ENCODE measurements at regions not wholly inside any gene's neighbourhood (a gene's known extent, or its start where the extent isn't known, plus 50 kb on each side); places are given as distances from the start of the nearest gene placed in this dataset.

DNA sequence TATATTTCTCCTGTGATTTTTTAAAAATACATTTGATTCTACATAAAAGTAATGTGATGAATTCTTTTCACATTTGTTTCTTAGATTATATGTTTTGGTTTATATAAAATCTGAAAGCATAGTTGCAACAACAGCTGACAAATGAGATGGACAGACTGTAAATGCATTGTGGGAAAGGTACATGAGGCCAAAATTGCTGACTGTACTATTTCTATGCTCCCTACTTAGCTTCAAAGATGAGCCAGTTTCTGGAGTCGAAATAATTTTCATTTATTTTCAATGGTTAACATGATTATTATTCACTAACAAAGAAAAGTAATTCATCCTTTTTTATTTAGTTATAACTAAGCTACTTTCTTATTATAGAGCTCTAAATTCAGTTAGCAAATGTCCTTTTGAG is 441.3 kb upstream of the CCNG1 start:
- no peak overlapping the region for H3K4me3 ChIP-seq (ENCODE audit: low read depth, low read length)
- no peak for DNase-seq (ENCODE audit: low read depth)
- TF ChIP-seq, protein P1, sequence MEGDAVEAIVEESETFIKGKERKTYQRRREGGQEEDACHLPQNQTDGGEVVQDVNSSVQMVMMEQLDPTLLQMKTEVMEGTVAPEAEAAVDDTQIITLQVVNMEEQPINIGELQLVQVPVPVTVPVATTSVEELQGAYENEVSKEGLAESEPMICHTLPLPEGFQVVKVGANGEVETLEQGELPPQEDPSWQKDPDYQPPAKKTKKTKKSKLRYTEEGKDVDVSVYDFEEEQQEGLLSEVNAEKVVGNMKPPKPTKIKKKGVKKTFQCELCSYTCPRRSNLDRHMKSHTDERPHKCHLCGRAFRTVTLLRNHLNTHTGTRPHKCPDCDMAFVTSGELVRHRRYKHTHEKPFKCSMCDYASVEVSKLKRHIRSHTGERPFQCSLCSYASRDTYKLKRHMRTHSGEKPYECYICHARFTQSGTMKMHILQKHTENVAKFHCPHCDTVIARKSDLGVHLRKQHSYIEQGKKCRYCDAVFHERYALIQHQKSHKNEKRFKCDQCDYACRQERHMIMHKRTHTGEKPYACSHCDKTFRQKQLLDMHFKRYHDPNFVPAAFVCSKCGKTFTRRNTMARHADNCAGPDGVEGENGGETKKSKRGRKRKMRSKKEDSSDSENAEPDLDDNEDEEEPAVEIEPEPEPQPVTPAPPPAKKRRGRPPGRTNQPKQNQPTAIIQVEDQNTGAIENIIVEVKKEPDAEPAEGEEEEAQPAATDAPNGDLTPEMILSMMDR (conservative IDR thresholded peaks at IDR 0.05; ENCODE audit: low read depth, low read length), result no peak

GRCh38 chr5:163005949-163006348 is 431.4 kb upstream of the CCNG1 start:
- no peak overlapping the region for H3K4me3 ChIP-seq (ENCODE audit: low read depth, low read length)
- TF ChIP-seq, protein P1 (conservative IDR thresholded peaks at IDR 0.05; ENCODE audit: low read depth, low read length), result no peak
- no peak for DNase-seq (ENCODE audit: low read depth)

DNA sequence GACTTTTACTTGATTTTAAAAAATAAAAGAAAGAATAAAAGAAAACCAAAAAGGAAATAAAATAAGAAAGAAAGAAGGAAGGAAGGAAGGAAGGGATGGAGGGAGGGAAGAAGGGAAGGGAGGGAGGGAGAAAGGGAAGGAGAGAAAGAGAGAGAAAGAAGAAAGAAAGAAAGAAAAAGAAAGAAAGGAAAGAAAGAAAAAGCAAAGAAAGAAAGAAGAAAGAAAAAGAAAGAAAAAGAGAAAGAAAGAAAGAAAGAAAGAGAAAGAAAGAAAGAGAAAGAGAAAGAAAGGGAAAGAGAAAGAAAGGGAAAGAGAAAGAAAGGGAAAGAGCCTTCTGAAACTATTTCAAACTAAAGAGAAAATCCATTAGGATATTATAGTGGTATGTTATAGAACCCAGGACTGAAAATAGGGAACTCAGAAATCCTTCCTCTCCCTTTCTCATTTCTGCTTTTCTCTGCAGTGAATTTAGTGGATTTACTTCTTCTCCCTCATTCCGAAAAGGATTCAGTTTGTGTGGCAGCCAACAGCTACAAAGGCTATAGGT is 414.7 kb upstream of the CCNG1 start:
- TF ChIP-seq, protein P1 (conservative IDR thresholded peaks at IDR 0.05; ENCODE audit: low read depth, low read length), result no peak
- no peak for DNase-seq (ENCODE audit: low read depth)
- H3K4me3 ChIP-seq (ENCODE audit: low read depth, low read length), result no peak overlapping the region

DNA sequence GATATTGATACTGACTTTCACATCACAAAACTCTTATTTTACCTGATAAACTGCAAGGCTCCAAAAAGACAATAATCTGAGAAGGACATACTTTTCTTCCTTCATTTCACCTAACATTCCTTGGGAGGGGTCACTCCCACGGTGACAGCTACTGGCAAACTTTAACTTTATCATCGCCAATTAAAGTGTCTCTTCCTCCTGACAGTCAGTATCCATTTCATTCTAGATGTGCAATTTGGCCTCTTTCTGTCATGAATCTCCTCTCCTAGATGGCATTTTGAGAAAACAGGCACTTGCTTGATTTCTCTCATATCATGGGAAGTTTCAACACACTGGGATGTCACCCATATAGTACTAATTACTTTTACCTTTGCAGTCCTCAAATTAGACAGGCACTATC is 413.5 kb upstream of the CCNG1 start:
- no peak for DNase-seq (ENCODE audit: low read depth)
- H3K4me3 ChIP-seq (ENCODE audit: low read depth, low read length), result no peak overlapping the region
- TF ChIP-seq, protein P1 (conservative IDR thresholded peaks at IDR 0.05; ENCODE audit: low read depth, low read length), result no peak

DNA sequence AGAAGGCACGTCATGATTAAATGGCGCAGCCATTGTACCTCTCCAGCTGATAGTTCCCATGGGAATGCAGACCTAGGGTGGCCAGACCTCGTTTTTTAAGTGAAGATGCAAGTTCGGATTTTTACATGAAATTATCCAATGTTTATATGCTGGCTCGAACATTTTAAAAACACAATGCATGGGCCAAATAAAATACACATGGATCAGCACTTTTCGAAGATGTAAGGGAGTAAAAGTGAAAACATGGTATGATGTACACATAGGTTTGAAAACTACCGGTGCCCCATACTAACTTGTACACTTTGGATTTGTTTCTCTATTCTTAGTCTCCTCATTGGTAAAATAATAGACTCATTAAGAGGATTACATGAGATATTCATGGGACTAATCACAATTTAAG is 412.5 kb upstream of the CCNG1 start:
- no peak for DNase-seq (ENCODE audit: low read depth)
- TF ChIP-seq, protein P1 (conservative IDR thresholded peaks at IDR 0.05; ENCODE audit: low read depth, low read length), result no peak
- H3K4me3 ChIP-seq (ENCODE audit: low read depth, low read length), result no peak overlapping the region

DNA sequence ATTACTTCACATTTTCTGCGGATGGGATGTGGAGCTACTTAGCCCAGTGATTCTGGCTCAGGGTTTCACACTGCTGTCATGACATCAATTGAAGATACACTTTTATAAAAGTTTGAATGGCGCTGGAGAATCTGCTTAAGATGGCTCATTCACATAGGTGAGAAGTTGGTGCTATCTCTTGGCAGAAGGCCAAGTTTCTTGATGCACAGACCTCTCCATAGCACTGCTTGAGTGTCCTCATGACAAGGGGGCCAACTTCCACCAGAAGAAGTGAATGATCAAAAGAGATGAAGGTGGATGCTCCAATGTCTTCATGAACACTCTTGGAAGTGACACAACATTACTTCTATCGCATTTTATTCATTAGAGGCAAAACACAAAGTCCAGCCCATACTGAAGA is 403.7 kb upstream of the CCNG1 start:
- H3K4me3 ChIP-seq (ENCODE audit: low read depth, low read length), result no peak overlapping the region
- no peak for DNase-seq (ENCODE audit: low read depth)
- TF ChIP-seq, protein P1 (conservative IDR thresholded peaks at IDR 0.05; ENCODE audit: low read depth, low read length), result no peak

DNA sequence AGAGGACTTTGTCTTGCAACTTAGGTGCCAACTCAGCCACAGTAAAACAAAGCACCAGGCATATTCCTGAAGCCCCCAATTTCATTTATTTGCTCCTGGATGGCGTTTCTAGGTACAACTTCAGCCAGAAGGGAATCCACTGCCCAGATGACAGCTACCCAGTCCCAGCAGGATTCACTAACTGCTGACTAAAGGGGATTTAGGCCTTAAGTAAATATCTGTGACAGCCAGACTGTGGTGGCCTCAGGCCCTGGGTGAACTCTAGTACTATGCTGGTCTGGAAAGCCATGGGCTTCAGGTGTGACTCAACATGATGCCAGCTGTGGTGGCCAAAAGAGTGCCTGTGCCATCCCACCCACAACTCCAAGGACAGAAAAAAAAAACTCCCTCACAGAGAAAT is 396.1 kb upstream of the CCNG1 start:
- H3K4me3 ChIP-seq (ENCODE audit: low read depth, low read length), result no peak overlapping the region
- DNase-seq (ENCODE audit: low read depth), result no peak
- TF ChIP-seq, protein P1 (conservative IDR thresholded peaks at IDR 0.05; ENCODE audit: low read depth, low read length), result no peak
